Gastrocnemius medialis (tissue), 4 donors: ENCODE measurements at regions not wholly inside any gene's neighbourhood (a gene's known extent, or its start where the extent isn't known, plus 50 kb on each side); places are given as distances from the start of the nearest gene placed in this dataset.
"Not testable (repeated sequence)": the region's sequence is repeated elsewhere in the genome, so short reads cannot be mapped to it uniquely, and the experiment has no call there.

Source experiments
- ATAC-seq, 2 donors: fragments of 150-250 bp; one replicate each; pipeline ENCODE4 v1.9.1; 2016
- DNase-seq, 2 donors: peaks; one replicate each; pipeline ENCODE4 v3.0.0-alpha.2; 2019
- H3K27ac ChIP-seq, 4 donors: fragments of 200-600 bp; sonication (generic); 1 replicate in 1 of 4; 2 replicates in 3 of 4; pipeline ENCODE4 v1.5.1; 2016 to 2018; ENCODE audit warnings: mild to moderate bottlenecking in 2 of 4, moderate library complexity in 1 of 4
- H3K27me3 ChIP-seq, 3 donors: fragments of 200-600 bp; sonication (generic) in 2 of 3; 1 replicate in 1 of 3; 2 replicates in 2 of 3; pipeline versions ENCODE4 v1.5.1 to v1.6.0; 2016 to 2019; ENCODE audit warnings: mild to moderate bottlenecking in 1 of 3, moderate library complexity in 1 of 3
- H3K36me3 ChIP-seq, 2 donors: fragments of 200-600 bp; sonication (generic) in 1 of 2; one replicate each; pipeline ENCODE4 v1.5.1; 2017 to 2018
- H3K4me1 ChIP-seq, 2 donors: fragments of 200-600 bp; sonication (generic) in 1 of 2; one replicate each; pipeline ENCODE4 v1.5.1; 2016 to 2017; ENCODE audit warnings: mild to moderate bottlenecking in 2 of 2
- H3K4me3 ChIP-seq, 4 donors: fragments of 200-600 bp; sonication (generic) in 3 of 4; 1 replicate in 1 of 4; 2 replicates in 3 of 4; pipeline ENCODE4 v1.5.1; 2016 to 2019; ENCODE audit warnings: mild to moderate bottlenecking in 2 of 4
- H3K9me3 ChIP-seq, 3 donors: fragments of 200-600 bp; sonication (generic) in 2 of 3; 1 replicate in 1 of 3; 2 replicates in 2 of 3; pipeline ENCODE4 v1.5.1; 2016 to 2019
- POLR2A ChIP-seq, 2 donors: fragments of 450-650 bp; IDR thresholded peaks; one replicate each; pipeline ENCODE4 v1.6.1; 2017; ENCODE audit warnings: antibody characterized with exemption in 2 of 2, mild to moderate bottlenecking in 2 of 2, moderate library complexity in 2 of 2
- in situ Hi-C, 4 donors: fragments of 200-750 bp; cut with MboI; loops; one replicate each; pipeline versions ENCODE4 v1.15.0 to v1.8.0; 2017; ENCODE audit warnings: low sequenced_read_pairs in 4 of 4
- intact Hi-C: fragments of 100-400 bp; cut with DNase I; formaldehyde crosslinking; loops from one replicate; pipeline ENCODE4 v1.15.1; 2023; ENCODE audit warnings: low total_unique reads
- TF ChIP-seq, protein P1 (sequence below), 5 experiments: fragments of 450-650 bp in 3 of 5; fragments of 200-600 bp in 2 of 5; sonication (generic) in 2 of 5; IDR thresholded peaks in 4 of 5; conservative IDR thresholded peaks in 1 of 5; 1 replicate in 4 of 5; 2 replicates in 1 of 5; pipeline ENCODE4 v1.5.1; 2016 to 2019; ENCODE audit warnings: antibody characterized with exemption in 5 of 5, mild to moderate bottlenecking in 3 of 5, moderate library complexity in 3 of 5

- Histone ChIP-seq H3K4me3 (no peak overlapping the region), H3K27ac (no peak overlapping the region), H3K9me3 (no peaks in the 10 kb centered on the region), H3K4me1 (no peaks in the 10 kb centered on the region), H3K27me3 (no peaks in the 10 kb centered on the region), H3K36me3 (no peaks in the 10 kb centered on the region)
- DNase-seq (no peak), ATAC-seq (no peak)
- in situ Hi-C loops = no loop called here
- intact Hi-C loops = no loop called here
- TF ChIP-seq, protein P1, sequence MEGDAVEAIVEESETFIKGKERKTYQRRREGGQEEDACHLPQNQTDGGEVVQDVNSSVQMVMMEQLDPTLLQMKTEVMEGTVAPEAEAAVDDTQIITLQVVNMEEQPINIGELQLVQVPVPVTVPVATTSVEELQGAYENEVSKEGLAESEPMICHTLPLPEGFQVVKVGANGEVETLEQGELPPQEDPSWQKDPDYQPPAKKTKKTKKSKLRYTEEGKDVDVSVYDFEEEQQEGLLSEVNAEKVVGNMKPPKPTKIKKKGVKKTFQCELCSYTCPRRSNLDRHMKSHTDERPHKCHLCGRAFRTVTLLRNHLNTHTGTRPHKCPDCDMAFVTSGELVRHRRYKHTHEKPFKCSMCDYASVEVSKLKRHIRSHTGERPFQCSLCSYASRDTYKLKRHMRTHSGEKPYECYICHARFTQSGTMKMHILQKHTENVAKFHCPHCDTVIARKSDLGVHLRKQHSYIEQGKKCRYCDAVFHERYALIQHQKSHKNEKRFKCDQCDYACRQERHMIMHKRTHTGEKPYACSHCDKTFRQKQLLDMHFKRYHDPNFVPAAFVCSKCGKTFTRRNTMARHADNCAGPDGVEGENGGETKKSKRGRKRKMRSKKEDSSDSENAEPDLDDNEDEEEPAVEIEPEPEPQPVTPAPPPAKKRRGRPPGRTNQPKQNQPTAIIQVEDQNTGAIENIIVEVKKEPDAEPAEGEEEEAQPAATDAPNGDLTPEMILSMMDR (IDR thresholded peaks at IDR 0.05 in 4 of 5, conservative IDR thresholded peaks at IDR 0.05 in 1 of 5) = no peak
- no peak for TF ChIP-seq POLR2A (IDR thresholded peaks at IDR 0.05)
These were observed 136.6 kb upstream of the ATXN7L3B start for GRCh38 chr12:74401035-74401434.

DNA sequence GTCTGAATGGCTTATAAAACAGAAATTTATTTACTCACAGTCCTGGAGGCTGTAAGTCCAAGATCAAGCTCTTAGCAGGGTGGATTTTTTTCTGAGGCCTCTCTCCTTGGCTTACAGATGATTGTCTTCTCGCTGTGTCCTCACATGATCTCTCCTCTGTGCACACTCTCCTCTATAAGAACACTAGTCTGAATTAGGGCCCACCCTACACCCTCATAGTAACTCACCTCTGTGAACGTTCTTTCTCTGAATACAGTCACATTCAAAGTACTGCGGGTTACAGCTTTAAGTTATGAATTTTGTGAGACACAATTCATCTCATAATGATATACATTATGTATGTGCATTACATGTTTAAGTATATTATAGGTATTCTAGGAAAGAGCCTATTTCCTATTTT, 135.7 kb upstream of the ATXN7L3B start:
- DNase-seq (no peak), ATAC-seq (no peak)

GRCh38 chr12:74403221-74403470, 134.5 kb upstream of the ATXN7L3B start:
- H3K36me3 ChIP-seq, H3K27me3 ChIP-seq, intact Hi-C loops, in situ Hi-C loops, H3K4me1 ChIP-seq, ATAC-seq, H3K27ac ChIP-seq, DNase-seq, H3K4me3 ChIP-seq, H3K9me3 ChIP-seq: not testable (repeated sequence)

More for the DNA sequence above, 135.7 kb upstream of the ATXN7L3B start:
- Histone ChIP-seq H3K4me1 (no peaks in the 10 kb centered on the region), H3K27ac (no peak overlapping the region), H3K9me3 (no peaks in the 10 kb centered on the region), H3K4me3 (no peak overlapping the region), H3K36me3 (no peaks in the 10 kb centered on the region), H3K27me3 (no peaks in the 10 kb centered on the region)
- TF ChIP-seq, protein P1 (IDR thresholded peaks at IDR 0.05 in 4 of 5, conservative IDR thresholded peaks at IDR 0.05 in 1 of 5) = no peak
- in situ Hi-C loops (no loop called here), intact Hi-C loops (no loop called here)

GRCh38 chr12:74408601-74409166, 129.0 kb upstream of the ATXN7L3B start:
- in situ Hi-C loops (no loop called here), intact Hi-C loops (no loop called here)
- Histone ChIP-seq H3K27ac (no peak overlapping the region), H3K27me3 (no peaks in the 10 kb centered on the region), H3K9me3 (no peaks in the 10 kb centered on the region), H3K4me1 (no peaks in the 10 kb centered on the region), H3K36me3 (no peaks in the 10 kb centered on the region), H3K4me3 (no peak overlapping the region)
- DNase-seq (no peak), ATAC-seq (no peak)
- TF ChIP-seq, protein P1 (IDR thresholded peaks at IDR 0.05 in 4 of 5, conservative IDR thresholded peaks at IDR 0.05 in 1 of 5) = no peak
- no peak for TF ChIP-seq POLR2A (IDR thresholded peaks at IDR 0.05)

DNA sequence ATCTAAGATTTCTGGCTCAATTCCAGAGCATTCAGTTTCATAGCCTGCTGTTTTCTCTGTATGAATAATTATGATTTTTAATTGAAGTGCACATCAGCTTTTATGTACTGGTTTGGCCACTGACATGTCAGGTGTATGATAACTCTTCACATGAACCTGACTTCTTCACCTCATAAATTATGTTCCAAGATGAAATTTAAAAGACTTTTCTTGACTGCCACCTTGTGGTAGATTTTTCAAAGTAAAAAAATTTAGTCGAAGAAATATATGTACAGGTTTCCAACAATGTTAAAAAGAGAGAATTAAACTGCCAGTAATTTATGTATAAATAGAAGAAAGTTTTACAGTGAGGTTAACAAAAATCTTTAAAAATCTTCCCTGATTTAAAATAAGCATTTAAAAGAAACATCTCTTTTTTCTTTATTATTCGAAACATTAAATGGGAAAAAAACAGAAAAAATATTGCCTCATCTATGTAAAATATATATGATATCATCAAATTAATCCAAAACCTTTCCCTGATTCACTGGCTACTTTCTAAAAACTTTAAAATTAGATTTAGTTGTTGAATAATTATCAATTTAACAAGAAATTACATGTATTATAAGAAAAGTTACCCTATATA, 124.9 kb upstream of the ATXN7L3B start:
- intact Hi-C loops = no loop called here
- ATAC-seq (no peak), DNase-seq (no peak)
- H3K9me3 ChIP-seq = no peaks in the 10 kb centered on the region
- no peak overlapping the region for H3K4me3 ChIP-seq
- no peaks in the 10 kb centered on the region for H3K36me3 ChIP-seq
- H3K27me3 ChIP-seq = no peaks in the 10 kb centered on the region
- H3K4me1 ChIP-seq = no peaks in the 10 kb centered on the region
- no peak for TF ChIP-seq POLR2A (IDR thresholded peaks at IDR 0.05)
- TF ChIP-seq, protein P1 (IDR thresholded peaks at IDR 0.05 in 4 of 5, conservative IDR thresholded peaks at IDR 0.05 in 1 of 5) = peak in 1 of 5 experiments; percentile 21
- no peak overlapping the region for H3K27ac ChIP-seq
- in situ Hi-C loops = no loop called here
